GM21786 (cell line): ENCODE measurements at regions not wholly inside any gene's neighbourhood (a gene's known extent, or its start where the extent isn't known, plus 50 kb on each side); places are given as distances from the start of the nearest gene placed in this dataset.

Source experiments
- ATAC-seq: cut with Tn5 transposase; IDR thresholded peaks from one replicate; pipeline ENCODE4 v1.9.1; 2021; ENCODE audit not compliant: unreplicated experiment

DNA sequence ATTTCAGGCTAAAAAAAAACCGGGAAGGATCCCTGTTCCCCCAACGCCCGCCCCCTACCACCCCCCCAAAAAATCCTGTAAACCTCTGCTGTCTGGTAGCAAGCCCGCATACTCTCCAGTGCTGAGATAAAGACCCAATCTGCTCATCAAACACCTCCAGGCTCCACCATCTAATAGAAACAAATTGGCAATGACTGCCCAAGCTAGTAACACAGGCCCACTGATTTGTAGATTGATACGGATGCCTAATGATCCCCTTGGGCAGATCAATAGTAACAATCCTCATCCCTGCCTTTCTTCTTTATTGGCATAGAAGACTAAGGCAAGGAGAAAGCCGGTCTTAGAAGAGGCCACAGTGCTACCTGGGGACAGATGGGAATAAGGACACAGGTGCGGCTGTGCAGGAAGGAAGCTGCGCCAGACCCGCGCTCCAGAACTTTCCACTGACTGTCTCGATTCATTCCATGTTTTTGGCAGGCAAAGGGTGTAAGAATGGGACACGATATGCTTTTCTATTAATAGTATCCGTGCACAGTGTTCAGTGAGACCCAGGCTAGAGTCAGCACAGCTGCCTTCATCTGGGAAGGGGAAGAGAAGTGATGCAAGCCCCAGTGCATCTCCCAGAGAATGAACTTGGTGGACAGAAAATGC lies 407.6 kb upstream of the PSMD7 start:
- ATAC-seq, result no peak

- ATAC-seq, result no peak
Observed at GRCh38 chr16:73887911-73888310, 408.7 kb upstream of the PSMD7 start.

DNA sequence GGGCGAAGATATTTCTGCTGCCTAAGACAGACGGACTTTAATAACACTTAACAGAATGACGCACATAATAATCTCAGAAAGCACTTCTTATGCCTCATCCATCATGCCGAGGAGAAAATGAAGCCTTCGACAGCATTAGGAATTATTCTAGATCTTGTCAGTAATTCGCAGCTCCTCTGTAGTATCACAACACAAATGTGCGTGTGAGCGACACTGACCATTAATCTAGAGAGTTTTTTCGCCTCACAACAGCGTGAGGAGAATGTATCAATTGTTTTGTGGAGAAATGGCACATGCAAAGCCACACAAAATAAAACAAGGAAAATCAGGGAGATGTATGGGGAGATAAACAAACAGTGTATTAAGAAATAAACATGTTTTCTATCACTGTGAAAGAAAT lies 410.2 kb upstream of the PSMD7 start:
- ATAC-seq, result no peak

GRCh38 chr16:73885319-73885718 lies 411.3 kb upstream of the PSMD7 start:
- ATAC-seq, result no peak

- no peak for ATAC-seq
Observed at GRCh38 chr16:73883841-73884240, 412.8 kb upstream of the PSMD7 start.

- no peak for ATAC-seq
Observed at GRCh38 chr16:73883126-73883525, 413.5 kb upstream of the PSMD7 start.

- ATAC-seq, result no peak
Observed at GRCh38 chr16:73882651-73883050, 414.0 kb upstream of the PSMD7 start.

DNA sequence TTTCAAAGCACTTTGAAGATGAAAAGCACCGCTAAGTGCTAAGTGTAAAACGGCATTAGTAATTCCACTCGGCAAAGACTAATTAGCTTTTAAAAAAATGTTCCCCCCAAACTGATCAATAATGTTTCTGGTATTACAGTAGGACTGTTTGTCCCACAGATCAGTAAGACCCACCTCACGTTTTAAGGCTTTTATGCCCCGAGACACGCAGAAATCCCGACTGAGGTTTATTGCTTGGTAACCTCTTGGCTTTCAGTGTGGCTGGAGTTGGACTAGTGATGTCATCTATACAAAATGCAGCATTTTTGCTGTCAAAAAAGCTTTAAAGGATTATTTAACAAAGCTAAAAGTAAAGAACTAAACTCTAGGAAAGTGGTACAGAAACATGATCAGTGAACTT lies 414.6 kb upstream of the PSMD7 start:
- ATAC-seq, result no peak

- ATAC-seq, result no peak
Observed at GRCh38 chr16:73879621-73880020, 417.0 kb upstream of the PSMD7 start.

- ATAC-seq, result peak; percentile 47
Observed at GRCh38 chr16:73878611-73879010, 418.0 kb upstream of the PSMD7 start.

DNA sequence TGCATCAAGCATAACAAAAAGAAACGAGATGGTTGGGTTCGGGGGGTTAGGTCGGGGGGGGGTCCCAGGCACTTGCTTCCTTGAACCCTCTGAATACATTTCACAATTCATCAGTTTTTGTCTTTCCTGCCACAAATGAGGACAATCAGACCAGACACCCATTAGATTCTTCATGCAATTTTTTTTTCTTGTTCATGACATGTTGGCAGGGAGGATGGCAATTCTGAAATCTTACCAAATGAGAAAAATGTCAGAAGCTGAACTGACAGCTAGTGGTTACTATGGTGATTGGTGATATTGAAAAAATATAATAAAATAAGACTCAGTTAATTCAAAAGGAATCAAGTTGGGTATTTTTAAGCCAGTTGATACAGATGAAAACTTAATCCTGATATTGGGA lies 419.5 kb upstream of the PSMD7 start:
- ATAC-seq, result no peak

- ATAC-seq, result no peak
Observed at GRCh38 chr16:73875996-73876690, 420.5 kb upstream of the PSMD7 start.

DNA sequence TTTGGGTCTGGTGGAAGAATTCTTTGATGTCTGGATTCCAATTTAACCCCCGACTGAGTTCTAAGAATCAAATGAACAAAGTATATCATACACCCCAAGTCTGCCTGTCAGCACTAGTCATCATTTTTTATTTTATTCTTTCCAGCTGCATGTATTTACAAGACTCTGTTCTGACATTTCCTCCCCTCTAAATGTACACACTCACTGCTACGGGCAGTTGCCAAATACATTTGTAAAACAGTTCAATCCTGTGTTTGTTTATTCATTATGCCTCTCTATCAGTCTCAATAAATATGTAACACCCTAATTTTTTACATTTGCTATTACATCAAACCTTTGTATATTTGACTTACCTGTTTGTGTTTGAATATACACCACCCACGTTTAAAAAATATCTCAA lies 422.3 kb upstream of the PSMD7 start:
- ATAC-seq, result no peak

GRCh38 chr16:73873643-73874042 lies 423.0 kb upstream of the PSMD7 start:
- ATAC-seq, result no peak

GRCh38 chr16:73872856-73873255 lies 423.8 kb upstream of the PSMD7 start:
- no peak for ATAC-seq

- no peak for ATAC-seq
Observed at GRCh38 chr16:73871088-73871733, 425.4 kb upstream of the PSMD7 start.

- no peak for ATAC-seq
Observed at GRCh38 chr16:73869126-73869525, 427.5 kb upstream of the PSMD7 start.

DNA sequence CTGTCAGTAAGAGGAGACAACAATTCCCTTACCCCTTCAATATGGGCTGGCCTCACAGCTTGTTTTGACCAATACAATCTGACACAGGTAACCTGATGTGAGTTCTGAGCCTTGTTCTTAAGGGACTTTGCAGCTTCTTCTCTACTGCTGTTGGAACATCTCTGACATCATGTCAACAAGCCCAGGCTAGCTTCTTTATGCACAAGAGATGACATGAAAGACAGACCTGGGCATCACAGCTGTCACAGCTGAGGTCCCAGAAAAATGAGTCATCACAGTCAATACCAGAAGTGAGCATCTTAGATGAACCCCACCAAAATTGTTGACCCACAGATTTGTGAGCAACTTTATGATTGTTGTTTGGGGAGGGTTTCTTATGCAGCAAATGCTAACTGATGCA lies 431.7 kb upstream of the PSMD7 start:
- no peak for ATAC-seq

- ATAC-seq, result no peak
Observed at GRCh38 chr16:73858326-73858725, 438.3 kb upstream of the PSMD7 start.

GRCh38 chr16:73853968-73854367 lies 442.6 kb upstream of the PSMD7 start:
- ATAC-seq, result no peak

DNA sequence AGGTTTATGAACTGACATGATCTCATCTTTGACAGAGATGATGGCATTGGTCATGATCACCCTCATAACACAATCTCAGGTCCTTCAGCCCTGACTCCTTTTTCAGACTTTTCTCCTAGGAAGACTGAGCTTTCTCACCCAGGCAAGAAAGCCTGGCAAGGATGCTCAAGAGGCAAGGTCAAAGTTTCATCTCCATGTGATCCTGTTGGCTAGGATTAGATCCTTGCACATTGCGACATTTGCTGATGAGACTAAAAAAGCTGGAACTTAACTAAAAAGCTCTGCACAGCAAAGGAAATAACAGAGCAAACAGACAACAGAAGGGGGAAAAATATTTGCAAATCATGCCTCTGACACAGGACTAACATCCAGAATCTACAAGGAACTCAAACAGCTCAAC lies 444.1 kb upstream of the PSMD7 start:
- no peak for ATAC-seq

DNA sequence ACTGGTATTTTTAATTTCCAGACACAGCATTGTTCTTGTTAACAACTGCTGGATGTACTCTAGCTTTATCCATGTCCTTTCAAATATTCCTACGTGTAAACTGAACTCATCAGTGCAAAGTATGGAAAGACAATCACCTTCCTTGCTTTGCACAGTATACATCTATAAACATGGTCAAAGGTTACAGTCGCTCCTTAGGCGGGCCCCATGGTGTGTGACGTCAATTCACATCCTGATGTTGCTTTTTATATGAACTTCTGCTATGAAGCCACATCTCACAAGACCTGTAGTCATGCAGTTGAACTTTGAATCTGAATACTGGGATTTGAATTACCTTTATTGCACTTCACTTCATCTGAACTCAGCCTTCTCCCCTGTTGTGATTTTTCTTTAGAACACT lies 447.6 kb upstream of the PSMD7 start:
- ATAC-seq, result no peak
